Type B pancreatic cell (in vitro differentiated cells): ENCODE measurements at regions not wholly inside any gene's neighbourhood (a gene's known extent, or its start where the extent isn't known, plus 50 kb on each side); places are given as distances from the start of the nearest gene placed in this dataset.

Experiments
- DNase-seq: peaks from one replicate; pipeline ENCODE4 v3.0.0; 2021; ENCODE audit warnings: mixed read lengths; ENCODE audit not compliant: unreplicated experiment; ENCODE audit errors: extremely low spot score
- H3K27ac Mint-ChIP-seq: 2 replicates; pipeline ENCODE4 v1.8.0; 2021; ENCODE audit warnings: mild to moderate bottlenecking, mixed read lengths
- H3K27me3 Mint-ChIP-seq: 2 replicates; pipeline ENCODE4 v1.8.0; 2021; ENCODE audit warnings: mixed read lengths
- H3K36me3 Mint-ChIP-seq: 2 replicates; pipeline ENCODE4 v1.8.0; 2021; ENCODE audit warnings: mixed read lengths
- H3K4me1 Mint-ChIP-seq: one replicate; pipeline ENCODE4 v1.8.0; 2021; ENCODE audit warnings: mixed read lengths; ENCODE audit not compliant: unreplicated experiment
- H3K4me3 Mint-ChIP-seq: 2 replicates; pipeline ENCODE4 v1.8.0; 2021; ENCODE audit warnings: mild to moderate bottlenecking, mixed read lengths
- H3K9me3 Mint-ChIP-seq: 2 replicates; pipeline ENCODE4 v1.8.0; 2021; ENCODE audit warnings: mixed read lengths
- CTCF ChIP-seq: fragments of 200-600 bp; sonication (generic); conservative IDR thresholded peaks from 2 replicates; pipeline ENCODE4 v1.5.0; 2021; ENCODE audit warnings: antibody characterized with exemption, mild to moderate bottlenecking

- no peak overlapping the region for H3K27ac Mint-ChIP-seq
- peaks cover 4% of the 10 kb centered on the region for H3K4me1 Mint-ChIP-seq
- no peaks in the 10 kb centered on the region for H3K36me3 Mint-ChIP-seq
- DNase-seq: no peak
- peaks cover 5% of the 10 kb centered on the region for H3K27me3 Mint-ChIP-seq
- H3K9me3 Mint-ChIP-seq: no peaks in the 10 kb centered on the region
- no peak for TF ChIP-seq CTCF
- H3K4me3 Mint-ChIP-seq: no peak overlapping the region
Observed at GRCh38 chr5:89228355-89228754, 345.4 kb upstream of the MEF2C start.

GRCh38 chr5:89218364-89218763 lies 335.4 kb upstream of the MEF2C start:
- no peak for DNase-seq
- H3K27me3 Mint-ChIP-seq: no peaks in the 10 kb centered on the region
- H3K36me3 Mint-ChIP-seq: no peaks in the 10 kb centered on the region
- no peak overlapping the region for H3K27ac Mint-ChIP-seq
- H3K4me3 Mint-ChIP-seq: no peak overlapping the region
- no peak for TF ChIP-seq CTCF
- peaks cover 5% of the 10 kb centered on the region for H3K9me3 Mint-ChIP-seq
- H3K4me1 Mint-ChIP-seq: peaks cover 5% of the 10 kb centered on the region

DNA sequence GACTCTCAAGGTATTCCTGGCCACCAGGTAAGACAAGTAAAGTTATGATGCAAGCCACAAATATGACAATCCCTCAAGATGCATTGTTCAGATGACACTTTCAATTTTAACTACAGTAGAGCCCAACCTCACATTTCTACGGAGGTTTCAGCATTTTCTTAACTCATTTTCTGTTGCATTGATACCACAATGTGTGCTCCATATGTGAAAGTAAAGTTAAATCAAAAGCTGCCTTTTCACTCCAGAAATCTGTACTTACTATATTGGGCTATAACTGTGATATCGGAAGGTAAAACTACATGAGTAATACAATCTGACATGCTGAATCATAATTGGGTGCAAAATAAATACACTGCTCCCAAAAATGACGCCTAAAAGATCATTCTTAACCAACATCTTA lies 333.6 kb upstream of the MEF2C start:
- Mint-ChIP-seq H3K36me3 (no peaks in the 10 kb centered on the region), H3K27ac (no peak overlapping the region), H3K27me3 (no peaks in the 10 kb centered on the region), H3K4me1 (peaks cover 8% of the 10 kb centered on the region), H3K4me3 (no peak overlapping the region), H3K9me3 (peaks cover 5% of the 10 kb centered on the region)
- DNase-seq: no peak
- TF ChIP-seq CTCF: no peak

GRCh38 chr5:89213573-89213972 lies 330.6 kb upstream of the MEF2C start:
- Mint-ChIP-seq H3K36me3 (no peaks in the 10 kb centered on the region), H3K4me1 (peaks cover 8% of the 10 kb centered on the region), H3K27ac (no peak overlapping the region), H3K27me3 (no peaks in the 10 kb centered on the region), H3K9me3 (peaks cover 8% of the 10 kb centered on the region), H3K4me3 (no peak overlapping the region)
- no peak for DNase-seq
- no peak for TF ChIP-seq CTCF

DNA sequence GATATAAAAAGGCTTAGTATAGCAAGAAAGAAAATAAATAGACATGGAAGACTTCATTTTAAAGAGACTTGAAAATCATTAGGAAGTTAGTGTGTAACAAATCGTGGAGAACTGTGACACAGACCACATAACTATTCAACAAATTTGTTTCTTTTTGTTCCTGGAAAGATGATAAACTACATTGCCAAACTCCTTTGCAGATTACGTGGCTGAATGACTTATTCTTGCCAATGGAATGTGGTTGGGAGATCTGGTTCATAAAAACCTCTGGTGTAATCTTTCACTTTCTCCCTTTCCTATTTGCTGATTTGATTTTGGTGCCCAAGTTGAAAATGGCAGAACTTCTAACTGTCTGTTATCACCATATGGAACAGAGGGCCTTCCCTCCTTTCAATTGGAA lies 328.9 kb upstream of the MEF2C start:
- peaks cover 8% of the 10 kb centered on the region for H3K9me3 Mint-ChIP-seq
- TF ChIP-seq CTCF: no peak
- no peak overlapping the region for H3K27ac Mint-ChIP-seq

GRCh38 chr5:89208811-89209210 lies 325.8 kb upstream of the MEF2C start:
- Mint-ChIP-seq H3K4me3 (no peak overlapping the region), H3K4me1 (peaks cover 7% of the 10 kb centered on the region), H3K36me3 (no peaks in the 10 kb centered on the region), H3K27ac (no peak overlapping the region), H3K9me3 (peaks cover 3% of the 10 kb centered on the region), H3K27me3 (no peaks in the 10 kb centered on the region)
- TF ChIP-seq CTCF: no peak
- no peak for DNase-seq

More for the DNA sequence above, 328.9 kb upstream of the MEF2C start:
- Mint-ChIP-seq H3K4me1 (peaks cover 8% of the 10 kb centered on the region), H3K4me3 (no peak overlapping the region), H3K36me3 (no peaks in the 10 kb centered on the region), H3K27me3 (no peaks in the 10 kb centered on the region)
- no peak for DNase-seq
